Neural progenitor cell (in vitro differentiated cells): ENCODE measurements at regions not wholly inside any gene's neighbourhood (a gene's known extent, or its start where the extent isn't known, plus 50 kb on each side); places are given as distances from the start of the nearest gene placed in this dataset.

Source experiments
- DNase-seq: peaks from one replicate; pipeline ENCODE4 v3.0.0-alpha.2; 2016; ENCODE audit warnings: low spot score
- H2AFZ ChIP-seq: fragments of 200-600 bp; sonication (generic); replicated peaks from 2 replicates; pipeline ENCODE4 v1.6.1; 2016; ENCODE audit warnings: antibody characterized with exemption
- H3F3A ChIP-seq: fragments of 200-600 bp; sonication (generic); 2 replicates; pipeline ENCODE4 v1.6.1; 2016; ENCODE audit warnings: antibody characterized with exemption, low read depth
- H3K27ac ChIP-seq: fragments of 200-600 bp; sonication (generic); 2 replicates; pipeline ENCODE4 v1.5.1; 2016; ENCODE audit warnings: mild to moderate bottlenecking
- H3K27me3 ChIP-seq: fragments of 200-600 bp; sonication (generic); 2 replicates; pipeline ENCODE4 v1.6.1; 2016; ENCODE audit warnings: mild to moderate bottlenecking, moderate library complexity
- H3K36me3 ChIP-seq: fragments of 200-600 bp; sonication (generic); 2 replicates; pipeline ENCODE4 v1.5.1; 2016
- H3K4me1 ChIP-seq: fragments of 200-600 bp; sonication (generic); 2 replicates; pipeline ENCODE4 v1.6.1; 2016; ENCODE audit warnings: mixed run types
- H3K4me2 ChIP-seq: fragments of 200-600 bp; sonication (generic); 2 replicates; pipeline ENCODE4 v1.6.1; 2016
- H3K4me3 ChIP-seq: fragments of 200-600 bp; sonication (generic); 2 replicates; pipeline ENCODE4 v1.5.1; 2016
- H3K79me2 ChIP-seq: fragments of 200-600 bp; sonication (generic); 2 replicates; pipeline ENCODE4 v1.6.1; 2016; ENCODE audit warnings: low read depth
- H3K9ac ChIP-seq: fragments of 200-600 bp; sonication (generic); 2 replicates; pipeline ENCODE4 v1.6.1; 2016
- H3K9me3 ChIP-seq: fragments of 200-600 bp; sonication (generic); 2 replicates; pipeline ENCODE4 v1.5.1; 2016; ENCODE audit warnings: low read depth
- H4K20me1 ChIP-seq: fragments of 200-600 bp; sonication (generic); 2 replicates; pipeline ENCODE4 v1.6.1; 2016; ENCODE audit warnings: low read depth
- H3K27ac Mint-ChIP-seq: 3 replicates; pipeline ENCODE4 v1.8.0; 2021; ENCODE audit warnings: mixed read lengths
- H3K27me3 Mint-ChIP-seq: 2 replicates; pipeline ENCODE4 v1.8.0; 2022; ENCODE audit warnings: low read depth, mild to moderate bottlenecking, inconsistent platforms, moderate library complexity, mixed read lengths; ENCODE audit not compliant: insufficient read depth
- H3K36me3 Mint-ChIP-seq: 3 replicates; pipeline ENCODE4 v1.8.0; 2021; ENCODE audit warnings: mixed read lengths
- H3K4me1 Mint-ChIP-seq: 3 replicates; pipeline ENCODE4 v1.8.0; 2021; ENCODE audit warnings: mixed read lengths
- H3K4me3 Mint-ChIP-seq: 3 replicates; pipeline ENCODE4 v1.8.0; 2021; ENCODE audit warnings: mild to moderate bottlenecking, moderate library complexity, mixed read lengths
- H3K9me3 Mint-ChIP-seq: 3 replicates; pipeline ENCODE4 v1.8.0; 2020; ENCODE audit warnings: mixed read lengths
- EZH2 ChIP-seq: fragments of 200-600 bp; sonication (generic); IDR thresholded peaks from 2 replicates; pipeline ENCODE4 v1.6.1; 2017; ENCODE audit warnings: antibody characterized with exemption, mild to moderate bottlenecking, moderate library complexity
- EZH2phosphoT487 ChIP-seq: fragments of 200-600 bp; sonication (generic); IDR thresholded peaks from 2 replicates; pipeline ENCODE4 v1.6.1; 2017; ENCODE audit warnings: antibody characterized with exemption
- TF ChIP-seq, protein P1 (sequence below): fragments of 200-600 bp; sonication (generic); IDR thresholded peaks from 2 replicates; pipeline ENCODE4 v1.5.1; 2017; ENCODE audit warnings: antibody characterized with exemption, mild to moderate bottlenecking

DNA sequence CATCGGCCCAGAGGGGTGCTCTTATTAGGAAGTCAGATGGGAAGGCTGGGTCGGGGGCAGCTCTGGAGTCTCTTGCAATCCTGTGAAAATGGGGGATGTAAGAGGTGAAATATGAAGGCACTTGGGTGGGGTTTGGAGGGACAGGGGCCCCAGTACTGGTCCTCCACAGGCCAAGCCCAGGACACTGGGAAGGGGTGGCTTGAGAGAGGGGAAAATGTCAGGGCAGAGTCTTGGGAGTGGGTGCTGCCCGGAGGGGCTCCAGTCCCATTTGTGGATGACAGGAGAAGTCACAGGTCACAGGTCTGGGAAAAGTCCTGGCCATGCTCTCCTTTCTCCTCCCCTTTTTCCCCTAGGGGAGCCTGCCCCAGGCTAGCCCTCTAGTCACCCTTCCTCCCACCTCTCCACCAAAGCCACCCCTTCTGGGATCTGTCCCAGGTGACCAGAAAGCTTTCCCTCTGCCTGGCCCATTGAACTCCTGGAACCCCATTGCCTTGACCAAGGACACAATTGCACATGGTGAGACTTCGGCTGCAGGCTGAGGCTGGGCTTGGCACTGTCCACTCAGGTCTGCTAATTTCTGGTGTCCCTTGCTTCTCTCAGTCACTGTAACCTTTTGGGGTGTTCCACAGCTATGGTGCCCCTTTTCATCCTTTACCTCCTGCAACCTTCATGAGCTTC is 1465.0 kb downstream of the TBC1D22A start:
- H3K4me1 Mint-ChIP-seq: no peaks in the 10 kb centered on the region
- no peaks in the 10 kb centered on the region for H3K79me2 ChIP-seq
- TF ChIP-seq EZH2phosphoT487 (no peak), EZH2 (no peak)
- TF ChIP-seq, protein P1, sequence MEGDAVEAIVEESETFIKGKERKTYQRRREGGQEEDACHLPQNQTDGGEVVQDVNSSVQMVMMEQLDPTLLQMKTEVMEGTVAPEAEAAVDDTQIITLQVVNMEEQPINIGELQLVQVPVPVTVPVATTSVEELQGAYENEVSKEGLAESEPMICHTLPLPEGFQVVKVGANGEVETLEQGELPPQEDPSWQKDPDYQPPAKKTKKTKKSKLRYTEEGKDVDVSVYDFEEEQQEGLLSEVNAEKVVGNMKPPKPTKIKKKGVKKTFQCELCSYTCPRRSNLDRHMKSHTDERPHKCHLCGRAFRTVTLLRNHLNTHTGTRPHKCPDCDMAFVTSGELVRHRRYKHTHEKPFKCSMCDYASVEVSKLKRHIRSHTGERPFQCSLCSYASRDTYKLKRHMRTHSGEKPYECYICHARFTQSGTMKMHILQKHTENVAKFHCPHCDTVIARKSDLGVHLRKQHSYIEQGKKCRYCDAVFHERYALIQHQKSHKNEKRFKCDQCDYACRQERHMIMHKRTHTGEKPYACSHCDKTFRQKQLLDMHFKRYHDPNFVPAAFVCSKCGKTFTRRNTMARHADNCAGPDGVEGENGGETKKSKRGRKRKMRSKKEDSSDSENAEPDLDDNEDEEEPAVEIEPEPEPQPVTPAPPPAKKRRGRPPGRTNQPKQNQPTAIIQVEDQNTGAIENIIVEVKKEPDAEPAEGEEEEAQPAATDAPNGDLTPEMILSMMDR: no peak
- H3K27ac ChIP-seq: no peak overlapping the region
- H3K9me3 Mint-ChIP-seq: peaks cover 21% of the 10 kb centered on the region
- no peak overlapping the region for H3K9ac ChIP-seq
- no peaks in the 10 kb centered on the region for H3K9me3 ChIP-seq
- H3K27me3 Mint-ChIP-seq: peaks cover 9% of the 10 kb centered on the region
- no peak overlapping the region for H3K4me3 Mint-ChIP-seq
- no peak overlapping the region for H3K27ac Mint-ChIP-seq
- H2AFZ ChIP-seq: no peak overlapping the region
- no peaks in the 10 kb centered on the region for H4K20me1 ChIP-seq
- H3K4me1 ChIP-seq: no peaks in the 10 kb centered on the region
- H3K27me3 ChIP-seq: no peaks in the 10 kb centered on the region
- no peaks in the 10 kb centered on the region for H3F3A ChIP-seq
- no peak overlapping the region for H3K4me3 ChIP-seq
- DNase-seq: no peak
- H3K4me2 ChIP-seq: no peak overlapping the region
- no peaks in the 10 kb centered on the region for H3K36me3 ChIP-seq
- no peaks in the 10 kb centered on the region for H3K36me3 Mint-ChIP-seq

DNA sequence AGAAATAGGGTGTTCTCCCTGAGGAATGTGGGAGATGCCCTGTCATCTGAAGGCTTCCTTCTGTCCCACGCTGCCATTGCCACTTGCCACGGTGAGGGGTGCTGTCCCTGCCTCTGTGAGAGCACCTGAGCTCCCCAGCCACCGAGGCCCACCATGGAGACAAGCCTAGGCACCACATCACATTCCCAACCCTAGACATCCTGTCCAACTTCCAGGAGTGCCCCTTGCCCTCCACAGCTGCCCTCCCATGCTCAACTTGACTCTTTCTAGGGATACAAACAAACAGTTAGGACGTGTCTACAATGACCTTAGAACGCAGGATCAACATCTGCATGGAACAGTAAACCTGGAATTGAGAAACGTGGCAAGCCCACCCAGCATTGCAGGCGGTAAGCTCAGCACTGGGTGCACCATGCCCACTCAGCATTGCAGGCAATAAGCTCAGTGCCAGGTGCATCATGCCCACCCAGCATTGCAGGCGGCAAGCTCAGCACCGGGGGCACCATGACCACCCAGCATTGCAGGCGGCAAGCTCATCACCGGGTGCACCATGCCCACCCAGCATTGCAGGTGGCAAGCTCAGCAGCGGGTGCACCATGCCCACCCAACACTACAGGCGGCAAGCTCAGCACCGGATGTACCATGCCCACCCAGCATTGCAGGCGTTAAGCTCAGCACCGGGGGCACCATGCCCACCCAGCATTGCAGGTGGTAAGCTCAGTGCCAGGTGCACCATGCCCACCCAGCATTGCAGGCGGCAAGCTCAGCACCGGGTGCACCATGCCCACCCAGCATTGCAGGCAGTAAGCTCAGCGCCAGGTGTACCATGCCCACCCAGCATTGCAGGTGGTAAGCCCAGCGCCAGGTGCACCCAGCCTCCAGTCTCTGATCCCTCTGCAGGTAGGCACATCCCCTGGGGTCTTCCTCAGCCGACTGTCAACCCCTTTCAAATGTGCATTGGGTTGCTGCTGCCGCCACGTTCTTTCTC is 1463.9 kb downstream of the TBC1D22A start:
- H3K9ac ChIP-seq: no peak overlapping the region
- no peaks in the 10 kb centered on the region for H3K36me3 Mint-ChIP-seq
- no peaks in the 10 kb centered on the region for H3K27me3 ChIP-seq
- H3K27ac Mint-ChIP-seq: no peak overlapping the region
- H3K4me1 Mint-ChIP-seq: no peaks in the 10 kb centered on the region
- no peak overlapping the region for H3K4me3 Mint-ChIP-seq
- peaks cover 7% of the 10 kb centered on the region for H3K27me3 Mint-ChIP-seq
- no peak overlapping the region for H2AFZ ChIP-seq
- DNase-seq: no peak
- H3K4me3 ChIP-seq: no peak overlapping the region
- H3K36me3 ChIP-seq: no peaks in the 10 kb centered on the region
- no peaks in the 10 kb centered on the region for H3K4me1 ChIP-seq
- no peaks in the 10 kb centered on the region for H3F3A ChIP-seq
- no peaks in the 10 kb centered on the region for H3K79me2 ChIP-seq
- H3K4me2 ChIP-seq: no peak overlapping the region
- peaks cover 18% of the 10 kb centered on the region for H3K9me3 Mint-ChIP-seq
- H4K20me1 ChIP-seq: no peaks in the 10 kb centered on the region
- TF ChIP-seq EZH2phosphoT487 (no peak), EZH2 (no peak)
- TF ChIP-seq, protein P1: no peak
- H3K9me3 ChIP-seq: no peaks in the 10 kb centered on the region
- H3K27ac ChIP-seq: no peak overlapping the region

DNA sequence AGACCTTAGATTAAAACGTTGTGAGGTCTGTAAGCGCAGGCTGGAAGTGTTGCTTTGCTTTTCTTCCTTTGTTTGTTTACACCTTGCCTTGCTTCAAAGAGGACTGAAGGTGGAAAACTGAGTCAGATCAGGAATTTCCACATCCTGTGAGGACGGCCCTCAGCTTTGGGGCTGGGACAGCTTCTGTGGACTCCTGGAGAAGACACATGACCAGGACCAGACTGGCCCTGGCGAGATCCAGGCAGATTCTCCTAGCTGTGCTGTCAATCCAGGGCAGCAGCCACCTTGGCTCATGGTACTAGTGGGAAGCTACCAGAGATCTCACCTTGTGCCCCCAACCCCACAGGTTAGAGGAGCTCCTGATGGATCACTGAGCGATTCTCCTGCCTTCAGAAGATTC is 1461.9 kb downstream of the TBC1D22A start:
- H3K4me2 ChIP-seq: no peak overlapping the region
- peaks cover 1% of the 10 kb centered on the region for H3K4me1 Mint-ChIP-seq
- H3F3A ChIP-seq: no peaks in the 10 kb centered on the region
- peaks cover 19% of the 10 kb centered on the region for H3K9me3 Mint-ChIP-seq
- H3K27ac ChIP-seq: no peak overlapping the region
- H3K27ac Mint-ChIP-seq: no peak overlapping the region
- peaks cover 7% of the 10 kb centered on the region for H3K27me3 Mint-ChIP-seq
- no peak overlapping the region for H3K4me3 Mint-ChIP-seq
- DNase-seq: no peak
- no peak overlapping the region for H3K9ac ChIP-seq
- H3K36me3 Mint-ChIP-seq: no peaks in the 10 kb centered on the region
- H2AFZ ChIP-seq: no peak overlapping the region
- no peak overlapping the region for H3K4me3 ChIP-seq
- no peaks in the 10 kb centered on the region for H3K27me3 ChIP-seq
- no peaks in the 10 kb centered on the region for H3K4me1 ChIP-seq
- H3K9me3 ChIP-seq: no peaks in the 10 kb centered on the region
- no peaks in the 10 kb centered on the region for H4K20me1 ChIP-seq
- H3K36me3 ChIP-seq: no peaks in the 10 kb centered on the region
- no peaks in the 10 kb centered on the region for H3K79me2 ChIP-seq
- TF ChIP-seq, protein P1: no peak
- TF ChIP-seq EZH2: no peak
- no peak for TF ChIP-seq EZH2phosphoT487
